Activated CD4-positive, CD25-positive, alpha-beta regulatory T cell (primary cell): ENCODE measurements at regions not wholly inside any gene's neighbourhood (a gene's known extent, or its start where the extent isn't known, plus 50 kb on each side); places are given as distances from the start of the nearest gene placed in this dataset.
"Not testable (repeated sequence)": the region's sequence is repeated elsewhere in the genome, so short reads cannot be mapped to it uniquely, and the experiment has no call there.

Source experiments
- DNase-seq, 4 experiments: peaks; one replicate each; lab custom pipeline; 2025; lab: John Stamatoyannopoulos, UW

DNA sequence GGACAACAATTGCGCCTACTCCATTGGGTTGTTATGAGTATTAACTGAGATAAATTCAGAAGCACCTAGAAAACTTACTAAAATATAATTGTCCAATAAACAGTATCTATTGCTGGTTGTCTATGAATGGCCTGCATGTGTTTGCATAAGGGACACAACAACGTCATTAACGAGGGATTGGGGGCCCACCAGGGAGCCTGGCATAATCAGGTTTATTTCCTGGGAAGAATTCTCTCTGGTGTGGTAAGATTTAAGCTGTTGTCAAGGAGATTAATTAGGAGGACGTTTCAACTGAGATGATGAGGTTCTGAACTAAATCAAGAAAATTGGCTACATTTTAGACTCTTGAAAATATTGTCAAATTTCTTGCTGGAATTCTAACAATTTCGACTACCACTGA is 176.1 kb upstream of the CDIN1 start:
- no peak for DNase-seq

DNA sequence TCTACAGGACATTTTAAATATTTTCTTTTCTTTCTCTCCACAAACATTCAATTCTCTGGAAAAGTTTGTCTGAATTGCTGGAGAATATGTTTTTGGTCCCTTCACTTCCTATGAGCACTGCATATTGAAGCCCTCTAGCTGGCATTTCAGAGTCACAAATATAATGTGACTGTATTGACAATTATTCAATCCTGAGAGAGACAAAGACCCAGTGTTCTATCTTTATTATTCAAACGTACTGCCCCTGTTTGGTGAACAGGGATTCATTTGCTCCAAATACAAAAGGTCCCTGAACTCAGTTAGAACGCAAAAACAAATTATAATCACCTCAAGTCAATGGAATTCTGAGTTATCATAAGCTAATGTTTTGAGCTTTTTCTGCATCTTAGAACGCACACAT is 173.1 kb upstream of the CDIN1 start:
- DNase-seq: no peak

DNA sequence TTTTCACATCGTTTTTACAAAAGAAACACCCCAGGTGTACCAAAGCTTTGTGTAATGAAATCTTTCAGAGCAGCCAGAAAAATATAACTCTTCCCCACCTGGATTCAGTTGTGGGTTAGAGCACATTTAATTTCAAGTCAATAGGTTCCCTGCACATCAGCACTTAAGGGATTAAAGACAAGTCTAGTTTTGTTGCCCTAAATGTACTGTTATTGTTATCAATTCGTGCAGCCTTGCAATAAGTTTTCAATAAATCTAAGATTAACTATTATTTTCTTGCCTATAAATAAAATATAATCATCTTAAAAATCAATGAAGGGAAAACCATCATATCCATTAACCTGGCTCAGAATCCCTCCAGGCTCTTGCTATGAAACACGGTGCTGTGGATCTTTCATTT is 172.5 kb upstream of the CDIN1 start:
- no peak for DNase-seq

DNA sequence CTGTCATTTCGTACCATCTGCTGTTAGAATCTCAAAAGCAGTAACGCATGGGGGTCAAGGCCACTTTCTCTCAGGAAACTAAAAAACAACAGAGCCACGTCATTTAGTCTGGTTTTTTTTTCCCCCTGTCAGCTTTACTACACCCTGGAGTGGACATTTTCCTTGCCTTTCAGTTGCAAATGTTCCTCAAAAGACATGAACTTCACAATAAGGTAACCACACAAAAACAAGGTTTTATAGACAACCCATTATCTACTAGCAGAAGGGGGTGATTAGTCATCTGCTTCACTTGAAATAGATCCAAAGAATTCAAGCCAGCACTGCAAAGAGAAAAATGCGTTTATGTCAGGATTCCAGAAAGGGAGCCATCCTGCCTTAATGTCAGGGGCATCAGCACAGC is 171.8 kb upstream of the CDIN1 start:
- DNase-seq: no peak

DNA sequence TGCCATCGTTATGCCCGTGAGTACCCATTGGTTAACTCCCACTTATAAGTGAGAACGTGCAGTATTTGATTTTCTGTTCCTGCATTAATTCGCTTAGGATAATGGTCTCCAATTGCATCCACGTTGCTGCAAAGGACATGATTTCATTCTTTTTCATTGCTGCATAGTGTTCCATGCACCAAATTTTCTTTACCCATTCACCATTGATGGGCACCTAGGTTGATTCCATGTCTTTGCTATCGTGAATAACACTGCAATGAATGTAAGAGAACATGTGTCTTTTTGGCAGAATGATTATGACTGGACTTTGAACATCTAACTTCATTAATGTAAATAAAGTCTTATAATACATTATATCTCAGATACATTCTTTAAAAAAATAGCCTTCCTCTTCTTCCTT is 169.6 kb upstream of the CDIN1 start:
- DNase-seq: no peak

DNA sequence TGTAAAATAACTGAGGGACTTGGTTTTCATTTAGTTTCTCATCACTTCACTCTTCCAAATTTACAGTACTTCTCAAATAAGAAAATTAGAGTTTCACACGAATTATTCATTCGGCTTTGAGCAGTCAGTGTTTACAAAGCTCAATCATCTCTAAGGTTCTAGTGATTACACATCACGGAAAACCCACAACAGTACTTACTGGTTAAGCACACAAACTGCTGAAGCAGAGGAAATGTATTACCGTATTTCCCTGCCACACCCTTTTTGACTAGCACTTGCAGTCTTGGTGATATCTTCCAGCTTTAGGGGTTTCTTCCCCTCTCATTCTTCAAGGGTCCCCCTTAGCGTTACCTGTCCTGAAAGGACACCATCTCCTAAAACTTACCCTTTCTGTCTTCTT is 164.8 kb upstream of the CDIN1 start:
- DNase-seq: no peak

DNA sequence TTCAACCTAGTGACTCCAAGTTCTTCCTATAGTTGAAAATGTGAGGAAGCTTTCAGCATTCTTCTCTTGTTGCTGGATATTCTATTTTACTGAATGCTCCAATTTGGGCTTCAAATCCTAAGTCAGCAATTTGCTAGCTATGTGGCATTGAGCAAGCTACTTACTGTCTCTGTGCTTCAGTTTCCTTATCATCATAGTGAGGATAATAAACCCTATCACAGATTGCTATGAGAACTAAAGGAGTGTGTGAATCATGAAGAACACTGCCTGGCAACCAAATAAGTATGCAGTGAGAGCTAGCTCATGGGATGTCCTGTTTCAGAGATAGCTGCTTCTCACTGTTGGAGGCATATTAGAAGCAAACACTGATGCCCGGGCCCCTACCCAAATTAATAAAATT is 163.8 kb upstream of the CDIN1 start:
- DNase-seq: no peak

DNA sequence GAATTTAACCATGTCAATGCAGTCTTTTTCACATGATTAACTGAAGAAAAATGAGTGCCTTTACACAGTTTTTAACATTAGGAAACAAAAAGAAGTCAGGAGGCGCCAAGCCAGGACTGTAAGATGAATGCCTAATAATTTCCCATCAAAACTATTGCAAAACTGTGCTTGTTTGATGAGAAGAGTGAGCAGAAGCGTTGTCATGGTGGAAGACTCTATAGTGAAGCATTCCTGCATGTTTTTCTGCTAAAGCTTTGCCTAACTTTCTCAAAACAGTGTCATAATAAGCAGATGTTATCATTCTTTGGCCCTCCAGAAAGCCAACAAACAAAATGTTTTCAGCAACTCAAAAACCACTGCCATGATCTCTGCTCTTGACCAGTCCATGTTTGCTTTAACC is 156.8 kb upstream of the CDIN1 start:
- DNase-seq: no peak

DNA sequence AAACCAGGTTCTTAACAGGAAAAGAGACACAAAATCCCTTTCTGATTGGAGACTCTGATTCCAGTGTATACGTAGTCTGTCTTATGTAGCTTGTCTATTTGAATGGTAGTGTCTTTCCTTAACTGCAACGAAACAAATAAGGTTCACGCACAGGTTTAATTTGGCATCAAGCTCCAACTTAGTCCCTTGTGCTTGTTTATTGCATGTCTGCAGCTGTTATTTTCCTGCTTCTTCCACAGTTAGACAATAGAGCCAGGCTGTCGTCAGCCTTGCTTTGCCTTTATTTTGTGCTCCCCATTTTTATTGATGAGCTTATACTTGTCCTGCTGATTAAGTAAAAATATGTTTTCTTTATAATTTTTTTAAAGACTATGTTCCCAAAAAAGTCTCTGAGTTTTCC is 152.7 kb upstream of the CDIN1 start:
- no peak for DNase-seq

DNA sequence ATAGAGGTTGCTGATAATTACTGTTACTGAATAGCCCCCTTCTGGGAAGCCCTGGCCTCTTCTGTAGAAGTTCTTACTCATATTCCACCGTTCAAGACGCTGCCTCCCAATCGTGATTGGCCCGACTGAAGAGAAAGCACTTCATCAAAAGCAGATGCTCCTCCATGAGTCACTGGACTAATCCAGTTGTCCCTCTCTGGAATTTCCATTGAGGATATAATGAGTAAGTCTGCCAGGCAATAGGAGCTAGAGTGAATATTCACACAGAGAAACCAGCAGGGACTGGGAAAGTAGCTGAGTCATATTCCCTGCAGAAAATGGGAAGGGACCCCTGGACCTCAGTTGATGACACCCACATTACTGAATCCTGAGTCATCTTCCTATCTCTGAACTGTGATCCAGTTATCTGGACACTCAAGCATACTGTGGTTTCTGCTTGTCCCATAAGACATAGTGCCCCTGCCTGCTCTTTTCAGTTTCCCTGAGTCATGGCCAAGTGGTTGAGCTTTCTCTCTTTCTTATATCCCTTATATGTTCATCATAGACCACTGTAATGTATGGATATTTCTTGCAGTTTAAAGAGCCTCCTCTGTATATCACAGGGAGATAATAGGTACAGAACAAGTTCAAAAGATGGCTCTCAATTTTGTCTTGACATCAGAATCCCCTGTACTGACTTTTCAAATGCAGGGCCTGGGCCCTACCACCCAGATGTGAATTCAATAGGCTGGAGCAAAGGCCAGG is 151.2 kb upstream of the CDIN1 start:
- DNase-seq: no peak

DNA sequence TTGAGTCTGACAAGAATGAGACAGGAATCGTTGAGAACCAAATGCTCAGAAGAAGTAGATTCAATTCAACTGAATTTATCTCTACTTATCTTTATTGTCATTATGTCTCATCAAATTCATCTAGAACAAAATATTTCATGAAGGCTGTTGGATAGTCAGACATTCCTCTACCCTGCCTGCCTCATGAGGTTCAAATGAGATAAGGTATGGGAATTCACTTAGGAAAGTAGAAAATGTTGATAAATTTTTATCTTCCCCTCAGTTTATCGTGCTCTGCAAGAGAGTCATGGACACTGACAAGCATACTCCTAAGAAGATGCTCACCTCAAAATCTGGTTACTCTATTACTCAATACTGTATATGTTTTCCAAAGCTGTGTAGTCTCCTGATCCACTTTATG is 149.7 kb upstream of the CDIN1 start:
- no peak for DNase-seq

DNA sequence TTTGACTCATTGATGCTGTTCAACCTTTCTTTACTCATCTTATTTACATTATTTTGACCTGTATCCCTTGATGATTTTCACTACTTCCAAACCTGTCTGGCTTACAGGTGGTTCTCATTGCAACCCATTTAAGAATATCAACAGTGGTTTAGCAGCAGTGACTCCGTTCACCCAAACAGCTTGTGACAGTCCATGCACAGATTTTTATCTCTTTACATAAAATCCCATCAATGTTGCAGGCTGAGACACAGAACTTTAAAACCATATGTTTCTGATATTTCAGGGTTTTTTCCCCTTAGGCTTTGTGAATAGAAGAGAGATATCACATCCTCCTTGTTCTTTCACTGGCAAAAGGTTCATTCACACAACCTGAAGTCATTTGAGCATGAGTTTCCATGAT is 149.1 kb upstream of the CDIN1 start:
- no peak for DNase-seq

DNA sequence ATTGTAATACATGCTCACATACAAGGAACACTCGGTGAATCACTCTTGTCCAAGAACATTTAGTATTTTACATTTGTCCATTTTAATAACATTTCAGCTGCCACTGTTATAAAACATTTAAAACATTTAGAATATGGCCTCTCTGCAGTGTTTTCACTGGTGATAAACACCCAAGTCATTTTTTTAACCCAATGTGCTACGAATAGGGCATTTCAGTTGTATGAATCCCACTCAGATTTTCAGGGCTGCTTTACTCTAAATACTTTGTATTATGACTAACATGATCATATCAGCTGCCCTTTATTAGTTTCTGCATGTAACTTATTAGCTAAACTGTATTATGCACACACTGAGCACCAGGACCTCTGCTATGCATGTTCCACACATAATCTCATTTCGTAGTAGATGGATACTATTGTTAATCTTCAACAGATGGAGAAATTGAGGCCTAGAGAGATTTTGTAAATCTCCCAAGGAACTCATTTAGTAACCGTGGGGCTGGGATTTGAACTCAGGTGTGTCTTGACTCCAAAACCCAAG is 148.6 kb upstream of the CDIN1 start:
- DNase-seq: no peak

DNA sequence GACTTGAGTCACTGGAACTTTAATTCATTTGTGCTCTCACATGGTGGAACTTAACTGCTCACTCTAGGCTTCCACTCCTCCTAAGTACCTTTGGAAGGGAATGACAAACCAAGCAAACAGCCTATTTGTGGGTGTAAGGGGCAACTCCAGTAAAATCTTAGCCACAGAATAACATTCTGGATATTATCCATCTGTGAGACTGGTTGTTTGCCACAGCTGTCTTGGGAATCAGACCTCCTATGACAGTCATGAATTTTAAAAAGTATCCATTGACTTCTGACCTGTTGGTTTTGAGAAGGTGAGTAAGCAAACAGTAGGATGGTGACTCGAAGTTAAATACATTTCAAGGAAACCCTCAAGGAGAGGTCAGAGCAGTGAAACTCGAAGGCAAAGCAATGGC is 147.3 kb upstream of the CDIN1 start:
- DNase-seq: no peak

DNA sequence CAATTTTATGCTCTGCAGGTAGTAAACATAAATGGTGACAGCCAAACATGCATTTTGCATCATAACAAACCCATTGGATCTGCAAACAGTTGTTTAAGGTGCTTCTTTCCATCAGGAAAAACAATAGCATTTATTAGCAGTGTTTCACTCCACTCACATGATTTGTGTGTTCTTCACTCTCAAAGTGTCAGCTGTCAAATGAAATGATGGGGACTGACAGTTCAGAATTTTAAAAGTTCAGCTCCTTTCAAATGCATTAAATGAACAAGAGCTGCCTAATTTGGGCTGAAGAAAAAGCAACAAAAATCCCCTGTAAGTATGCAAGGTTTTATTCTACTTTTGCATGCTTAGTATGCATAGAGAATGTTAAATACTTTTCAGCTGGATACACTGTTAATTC is 145.2 kb upstream of the CDIN1 start:
- no peak for DNase-seq

DNA sequence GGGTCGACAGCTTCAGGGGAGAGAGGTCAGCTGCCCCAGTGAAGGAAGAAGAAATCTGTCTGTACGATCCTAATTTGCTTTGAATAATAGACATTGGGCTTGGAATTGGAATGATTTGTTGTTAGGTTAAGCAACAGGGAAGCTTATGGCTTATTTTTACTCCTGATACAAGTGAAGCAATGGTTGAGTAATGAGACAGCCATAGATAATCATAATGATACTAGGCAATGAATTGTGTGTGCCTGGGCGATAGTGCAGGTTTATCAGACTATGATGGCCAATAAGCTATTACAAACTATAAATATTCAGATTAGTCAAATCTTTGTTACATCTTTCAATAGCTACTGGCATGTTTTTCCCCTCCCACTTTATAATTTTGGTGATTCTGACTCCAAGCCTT is 140.9 kb upstream of the CDIN1 start:
- DNase-seq: no peak

DNA sequence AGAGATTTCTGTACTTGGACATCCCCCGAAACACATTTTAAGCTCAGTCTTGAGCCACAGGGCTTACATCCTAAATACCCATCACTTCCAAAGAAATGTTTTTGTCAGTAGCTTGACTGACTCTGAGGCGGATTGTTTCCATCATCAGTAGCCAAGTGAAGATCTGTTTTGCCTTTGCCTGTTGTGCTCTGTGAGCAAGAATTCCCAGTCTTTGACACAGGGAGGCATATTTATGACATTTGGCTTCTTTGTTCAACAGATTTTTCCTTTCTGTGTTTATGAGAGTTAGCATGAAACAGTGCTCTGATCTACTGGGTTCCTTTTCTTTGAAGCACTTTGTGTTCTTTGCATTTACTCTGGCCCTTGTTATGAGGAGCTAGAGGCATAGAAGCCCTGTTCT is 132.1 kb upstream of the CDIN1 start:
- no peak for DNase-seq

DNA sequence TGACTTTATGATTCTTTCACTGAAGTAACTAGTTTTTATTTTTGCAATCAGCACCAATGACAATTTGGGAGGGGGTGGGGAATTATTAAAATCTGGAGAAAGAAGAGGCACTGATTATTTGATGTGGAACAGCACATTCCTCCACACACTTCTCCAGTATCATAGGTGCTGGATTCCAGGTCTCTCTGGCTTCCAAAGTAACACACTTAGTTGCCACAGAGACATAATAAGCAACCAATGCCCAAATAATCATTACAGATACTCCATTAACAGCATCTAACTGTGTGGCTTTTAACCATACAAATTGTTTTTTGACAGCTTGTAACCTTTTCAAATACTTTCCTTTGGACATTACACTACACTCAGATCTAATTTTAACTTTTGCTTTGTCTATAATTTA is 131.0 kb upstream of the CDIN1 start:
- no peak for DNase-seq

DNA sequence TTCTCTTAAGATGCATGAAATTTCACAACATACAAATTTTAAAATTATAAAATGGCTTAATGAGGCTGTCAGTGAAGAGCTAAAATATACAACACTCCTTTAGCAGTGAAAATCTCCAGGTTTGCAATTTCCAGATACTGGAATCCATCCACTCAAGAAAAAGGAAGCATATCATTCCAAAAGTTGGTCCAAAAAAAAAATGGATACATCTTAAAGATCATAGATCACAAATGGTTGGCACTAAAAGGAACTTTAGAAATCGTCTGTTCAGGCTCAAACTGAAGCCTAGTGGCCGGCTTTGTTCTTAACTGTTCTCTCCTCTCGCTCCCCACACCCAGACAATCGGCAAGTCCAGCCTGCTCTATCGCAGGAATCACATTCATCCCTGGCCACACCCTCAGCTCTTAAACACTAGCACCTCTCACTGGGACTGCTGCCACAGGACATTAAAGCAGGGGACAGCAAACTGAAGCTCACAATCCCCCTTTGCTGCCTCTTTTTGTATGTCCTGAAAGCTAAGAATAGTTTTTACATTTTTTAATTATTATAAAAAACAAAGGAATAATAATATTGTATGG is 130.3 kb upstream of the CDIN1 start:
- no peak for DNase-seq

DNA sequence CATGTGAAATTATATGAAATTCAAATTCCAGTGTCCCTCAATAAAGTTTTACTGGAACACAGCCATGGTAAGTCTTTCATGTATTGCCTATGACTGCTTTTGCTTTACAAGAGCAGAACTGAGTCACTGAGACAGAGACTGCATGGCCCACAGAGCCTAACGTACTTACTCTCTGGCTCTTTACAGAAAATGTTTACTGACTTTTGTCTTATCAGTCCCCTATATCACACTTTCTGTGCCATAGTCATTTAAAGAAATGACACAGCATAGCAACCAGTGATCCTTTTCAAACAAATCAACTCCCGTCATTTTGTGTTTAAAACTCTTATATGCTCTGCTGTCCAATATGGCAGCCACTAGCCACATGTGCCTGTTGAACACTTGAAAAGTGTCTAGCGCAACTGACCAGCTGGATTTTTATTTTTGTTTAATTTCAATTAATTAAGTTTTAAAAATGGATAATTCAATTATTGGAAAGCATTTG is 129.7 kb upstream of the CDIN1 start:
- no peak for DNase-seq

DNA sequence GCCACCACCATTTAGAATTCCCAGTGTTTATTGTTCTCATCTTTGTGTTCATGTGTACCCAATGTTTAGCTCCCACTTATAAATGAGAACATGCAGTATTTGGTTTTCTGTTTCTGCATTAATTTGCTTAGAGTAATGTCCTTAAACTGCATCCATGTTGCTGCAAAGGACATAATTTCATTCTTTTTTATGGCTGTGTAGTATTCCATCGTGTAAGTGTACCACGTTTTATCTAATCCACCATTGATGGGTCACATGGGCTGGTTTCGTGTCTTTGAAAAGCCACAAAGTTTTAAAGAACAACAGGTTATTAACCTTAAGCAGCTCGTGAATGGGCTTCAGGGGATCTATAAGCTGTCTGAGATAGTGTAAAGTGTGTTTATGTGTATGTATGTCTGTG is 125.2 kb upstream of the CDIN1 start:
- DNase-seq: not testable (repeated sequence)

DNA sequence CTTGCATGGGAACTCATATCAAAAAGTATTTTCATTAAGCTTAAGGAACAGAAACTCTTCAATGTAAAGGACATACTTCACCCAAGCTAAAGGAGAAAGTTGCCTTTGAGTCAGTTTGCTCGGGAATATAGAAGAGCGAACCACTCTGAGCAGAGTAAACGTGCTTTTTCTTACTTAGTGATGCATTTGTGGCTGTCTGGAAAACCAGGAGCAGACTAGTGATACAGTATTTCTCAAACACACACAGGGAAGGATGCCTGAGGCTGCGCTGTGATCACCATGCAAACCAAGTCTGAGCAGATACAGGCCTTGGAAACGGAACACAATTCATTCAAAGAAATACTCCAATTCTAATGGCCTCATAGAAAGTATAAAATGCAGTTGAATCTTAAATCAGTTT is 121.0 kb upstream of the CDIN1 start:
- DNase-seq: no peak

DNA sequence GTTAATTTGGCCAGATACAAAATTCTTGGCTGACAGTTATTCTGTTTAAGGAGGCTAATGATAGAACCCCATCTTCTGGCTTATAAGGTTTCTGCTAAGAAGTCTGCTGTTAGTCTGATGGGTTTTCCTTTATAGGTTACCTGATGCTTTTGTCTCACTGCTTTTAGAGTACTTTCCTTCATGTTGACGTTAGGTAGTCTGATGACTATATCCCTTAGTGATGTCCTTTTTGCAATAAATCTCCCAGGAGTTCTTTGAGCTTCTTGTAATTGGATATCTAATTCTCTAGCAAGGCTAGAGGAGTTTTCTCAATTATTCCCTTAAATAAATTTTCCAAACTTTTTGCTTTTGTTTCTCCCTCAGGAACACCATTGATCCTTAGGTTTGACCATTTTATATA is 114.1 kb upstream of the CDIN1 start:
- no peak for DNase-seq

DNA sequence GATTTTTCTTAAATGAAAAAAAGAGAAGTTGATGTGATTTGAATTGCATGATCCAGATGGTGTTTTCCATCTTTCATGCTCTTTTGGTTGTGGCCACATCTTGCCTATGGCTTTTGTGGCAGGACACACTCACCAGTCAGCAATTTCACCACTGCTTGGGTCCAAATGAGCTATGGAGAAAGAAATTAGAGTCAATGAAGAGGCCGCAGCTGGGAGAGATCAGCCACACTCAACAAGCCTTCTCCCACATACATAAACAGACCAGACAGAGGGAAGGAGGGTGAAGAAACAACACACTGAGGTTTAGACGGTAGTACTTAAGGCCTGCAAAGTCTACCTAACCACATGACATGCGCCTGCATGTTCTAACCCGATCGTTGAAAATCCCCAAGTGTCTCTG is 110.7 kb upstream of the CDIN1 start:
- DNase-seq: no peak
